ENCODE measurements at regions not wholly inside any gene's neighbourhood (a gene's known extent, or its start where the extent isn't known, plus 50 kb on each side); places are given as distances from the start of the nearest gene placed in this dataset.

GRCh38 chr13:61795580-61795979, 379.9 kb upstream of the PCDH20 start:
- H3F3A ChIP-seq (ENCODE audit: insufficient read depth): no peaks in the 10 kb centered on the region

GRCh38 chr13:61779456-61779855, 363.8 kb upstream of the PCDH20 start:
- no peak for TF ChIP-seq CTCF (IDR thresholded peaks at IDR 0.05; ENCODE audit: insufficient read depth, low read length, poor library complexity, severe bottlenecking)
- TF ChIP-seq EZH2phosphoT487 (conservative IDR thresholded peaks at IDR 0.05; ENCODE audit: low read length): no peak
- no peak overlapping the region for H3K9ac ChIP-seq (ENCODE audit: low read length)
- H4K20me1 ChIP-seq (ENCODE audit: low read depth, low read length): no peaks in the 10 kb centered on the region
- no peaks in the 10 kb centered on the region for H3K36me3 ChIP-seq (ENCODE audit: low read length)
- no peak overlapping the region for H3K4me3 ChIP-seq (ENCODE audit: insufficient read depth, low read length, poor library complexity, severe bottlenecking)
- peak overlapping the region; percentile 27 for H2AFZ ChIP-seq (ENCODE audit: low read depth, low read length, severe bottlenecking)
- no peaks in the 10 kb centered on the region for H3K27me3 ChIP-seq (ENCODE audit: low read length)
- no peaks in the 10 kb centered on the region for H3K9me2 ChIP-seq (replicated peaks; ENCODE audit: insufficient read depth, low read length)
- no peaks in the 10 kb centered on the region for H3K9me3 ChIP-seq (ENCODE audit: insufficient read depth, low read length)
- peaks cover 3% of the 10 kb centered on the region; the same call in 1 of the 2 replicates for H3F3A ChIP-seq (ENCODE audit: insufficient read depth)
- no peak overlapping the region for H3K4me2 ChIP-seq (ENCODE audit: low read depth, low read length, poor library complexity, severe bottlenecking)
- no peak overlapping the region for H3K27ac ChIP-seq (ENCODE audit: low read depth, low read length)
- H3K79me2 ChIP-seq (ENCODE audit: insufficient read depth, low read length): no peaks in the 10 kb centered on the region

More at GRCh38 chr13:61795580-61795979, 379.9 kb upstream of the PCDH20 start:
- Histone ChIP-seq H3K9ac (ENCODE audit: low read length) (no peak overlapping the region), H3K27ac (ENCODE audit: low read depth, low read length) (no peak overlapping the region), H2AFZ (ENCODE audit: low read depth, low read length, severe bottlenecking) (peak overlapping the region; percentile 51), H3K9me2 (replicated peaks; ENCODE audit: insufficient read depth, low read length) (no peaks in the 10 kb centered on the region), H4K20me1 (ENCODE audit: low read depth, low read length) (no peaks in the 10 kb centered on the region), H3K9me3 (ENCODE audit: insufficient read depth, low read length) (no peaks in the 10 kb centered on the region), H3K4me3 (ENCODE audit: insufficient read depth, low read length, poor library complexity, severe bottlenecking) (no peak overlapping the region), H3K4me2 (ENCODE audit: low read depth, low read length, poor library complexity, severe bottlenecking) (no peak overlapping the region), H3K79me2 (ENCODE audit: insufficient read depth, low read length) (no peaks in the 10 kb centered on the region), H3K36me3 (ENCODE audit: low read length) (no peaks in the 10 kb centered on the region), H3K27me3 (ENCODE audit: low read length) (no peaks in the 10 kb centered on the region)
- TF ChIP-seq CTCF (IDR thresholded peaks at IDR 0.05; ENCODE audit: insufficient read depth, low read length, poor library complexity, severe bottlenecking): no peak
- no peak for TF ChIP-seq EZH2phosphoT487 (conservative IDR thresholded peaks at IDR 0.05; ENCODE audit: low read length)

DNA sequence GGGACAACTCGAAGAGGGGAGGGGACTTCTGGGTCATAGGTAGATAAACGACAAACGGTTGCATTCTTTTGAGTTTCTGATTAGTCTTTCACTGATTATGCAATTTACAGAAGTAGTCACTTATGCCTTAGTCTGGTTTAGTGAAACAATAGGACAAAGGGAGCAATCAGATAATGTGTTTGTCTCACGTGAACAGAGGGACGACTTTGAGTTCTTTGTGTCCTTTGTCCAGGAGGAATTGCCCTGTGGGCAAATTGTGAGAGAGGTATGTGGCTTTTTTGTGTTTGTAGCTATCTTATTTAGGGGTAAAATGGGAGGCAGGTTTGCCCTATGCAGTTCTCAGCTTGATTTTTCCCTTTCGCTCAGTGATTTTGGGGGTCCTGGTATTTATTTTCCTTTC, 362.9 kb upstream of the PCDH20 start:
- H3K9me3 ChIP-seq (ENCODE audit: insufficient read depth, low read length): no peaks in the 10 kb centered on the region
- H3F3A ChIP-seq (ENCODE audit: insufficient read depth): peaks cover 3% of the 10 kb centered on the region; the same call in 1 of the 2 replicates
- no peaks in the 10 kb centered on the region for H3K9me2 ChIP-seq (replicated peaks; ENCODE audit: insufficient read depth, low read length)
- H3K36me3 ChIP-seq (ENCODE audit: low read length): no peaks in the 10 kb centered on the region
- no peak overlapping the region for H3K4me2 ChIP-seq (ENCODE audit: low read depth, low read length, poor library complexity, severe bottlenecking)
- H4K20me1 ChIP-seq (ENCODE audit: low read depth, low read length): no peaks in the 10 kb centered on the region
- no peak for TF ChIP-seq CTCF (IDR thresholded peaks at IDR 0.05; ENCODE audit: insufficient read depth, low read length, poor library complexity, severe bottlenecking)
- TF ChIP-seq EZH2phosphoT487 (conservative IDR thresholded peaks at IDR 0.05; ENCODE audit: low read length): no peak
- no peaks in the 10 kb centered on the region for H3K79me2 ChIP-seq (ENCODE audit: insufficient read depth, low read length)
- H3K27ac ChIP-seq (ENCODE audit: low read depth, low read length): no peak overlapping the region
- no peak overlapping the region for H2AFZ ChIP-seq (ENCODE audit: low read depth, low read length, severe bottlenecking)
- H3K4me3 ChIP-seq (ENCODE audit: insufficient read depth, low read length, poor library complexity, severe bottlenecking): no peak overlapping the region
- H3K9ac ChIP-seq (ENCODE audit: low read length): no peak overlapping the region
- H3K27me3 ChIP-seq (ENCODE audit: low read length): no peaks in the 10 kb centered on the region

Data from SU-DHL-6 (cell line).